A549 (cell line): ENCODE measurements at regions not wholly inside any gene's neighbourhood (a gene's known extent, or its start where the extent isn't known, plus 50 kb on each side); places are given as distances from the start of the nearest gene placed in this dataset.

Source experiments
- CTCF ChIP-seq: fragments of >200 bp; sonication (Bioruptor Twin); formaldehyde crosslinking; IDR thresholded peaks from 3 replicates; pipeline ENCODE4 v1.5.1; 2016
- EP300 ChIP-seq, 2 experiments: fragments of >200 bp; sonication (Bioruptor Twin); formaldehyde crosslinking; IDR thresholded peaks; 2 replicates in 1 of 2; 3 replicates in 1 of 2; pipeline ENCODE4 v1.6.1; 2016 to 2017
- JUN ChIP-seq, 2 experiments: fragments of >200 bp; sonication (Bioruptor Twin); formaldehyde crosslinking; IDR thresholded peaks; 2 replicates in 1 of 2; 3 replicates in 1 of 2; pipeline ENCODE4 v1.6.1; 2016 to 2017
- PHF8 ChIP-seq: fragments of 200-600 bp; sonication (generic); IDR thresholded peaks from 2 replicates; pipeline ENCODE4 v1.6.1; 2016; ENCODE audit warnings: low read depth, mild to moderate bottlenecking, antibody characterized with exemption, moderate library complexity, borderline replicate concordance
- RFX5 ChIP-seq: fragments of 450-650 bp; IDR thresholded peaks from 2 replicates; pipeline ENCODE4 v1.7.1; 2014; ENCODE audit warnings: antibody characterized with exemption, mild to moderate bottlenecking, moderate library complexity

GRCh38 chr11:135001581-135001980 is 589.5 kb upstream of the B3GAT1 start:
- TF ChIP-seq JUN (IDR thresholded peaks at IDR 0.05) (no peak), EP300 (IDR thresholded peaks at IDR 0.05) (no peak), CTCF (no peak), PHF8 (no peak), RFX5 (no peak)
